Sciatic nerve (tissue), 2 donors: ENCODE measurements at regions not wholly inside any gene's neighbourhood (a gene's known extent, or its start where the extent isn't known, plus 50 kb on each side); places are given as distances from the start of the nearest gene placed in this dataset.

Experiments used
- ATAC-seq: fragments of 200-7000 bp; cut with Tn5 transposase; one replicate; pipeline ENCODE4 v1.9.1; 2020; ENCODE audit warnings: mild to moderate bottlenecking, moderate library complexity
- DNase-seq: peaks from one replicate; pipeline ENCODE4 v3.0.0-alpha.2; 2020; ENCODE audit warnings: low spot score
- intact Hi-C: fragments of 100-400 bp; cut with DNase I; formaldehyde crosslinking; loops from one replicate; pipeline ENCODE4 v1.14.2; 2022
- donor health status: DM: no; HTN: no; CAD: no.
- donor health status: DM: no; HTN: no; CAD: no.

DNA sequence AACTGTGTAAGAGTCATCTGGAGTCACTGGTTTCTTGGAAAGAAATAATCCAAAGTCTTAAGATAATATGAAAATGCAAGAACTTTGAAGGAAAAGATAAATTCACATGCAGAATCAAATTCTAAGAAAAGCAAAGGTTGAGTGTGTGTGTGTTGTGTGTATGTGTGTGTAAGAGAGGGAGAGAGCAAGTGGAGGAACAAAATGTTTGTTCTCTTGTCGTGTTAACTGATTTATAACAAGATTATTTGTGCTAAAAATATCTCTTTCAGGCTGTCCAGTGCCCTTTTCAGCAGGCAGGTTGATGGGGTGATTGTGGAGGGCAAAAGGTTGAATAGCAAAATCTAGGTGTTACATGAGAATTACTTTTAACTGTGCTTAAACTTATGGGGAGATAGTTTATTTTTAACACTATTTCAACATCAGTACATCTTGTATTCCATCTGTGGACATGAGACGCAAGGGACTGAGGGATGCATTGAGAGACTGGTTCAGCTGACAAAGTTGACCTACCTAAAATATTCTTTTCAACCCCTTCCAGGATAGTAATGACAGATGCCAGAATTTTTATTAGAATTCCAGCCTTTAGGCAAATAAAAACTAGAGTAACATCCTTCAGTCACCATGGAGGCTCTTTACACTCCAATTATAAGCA lies 342.4 kb upstream of the CD180 start:
- DNase-seq (no peak), ATAC-seq (peak; percentile 32)
- intact Hi-C loops, result no loop called here

DNA sequence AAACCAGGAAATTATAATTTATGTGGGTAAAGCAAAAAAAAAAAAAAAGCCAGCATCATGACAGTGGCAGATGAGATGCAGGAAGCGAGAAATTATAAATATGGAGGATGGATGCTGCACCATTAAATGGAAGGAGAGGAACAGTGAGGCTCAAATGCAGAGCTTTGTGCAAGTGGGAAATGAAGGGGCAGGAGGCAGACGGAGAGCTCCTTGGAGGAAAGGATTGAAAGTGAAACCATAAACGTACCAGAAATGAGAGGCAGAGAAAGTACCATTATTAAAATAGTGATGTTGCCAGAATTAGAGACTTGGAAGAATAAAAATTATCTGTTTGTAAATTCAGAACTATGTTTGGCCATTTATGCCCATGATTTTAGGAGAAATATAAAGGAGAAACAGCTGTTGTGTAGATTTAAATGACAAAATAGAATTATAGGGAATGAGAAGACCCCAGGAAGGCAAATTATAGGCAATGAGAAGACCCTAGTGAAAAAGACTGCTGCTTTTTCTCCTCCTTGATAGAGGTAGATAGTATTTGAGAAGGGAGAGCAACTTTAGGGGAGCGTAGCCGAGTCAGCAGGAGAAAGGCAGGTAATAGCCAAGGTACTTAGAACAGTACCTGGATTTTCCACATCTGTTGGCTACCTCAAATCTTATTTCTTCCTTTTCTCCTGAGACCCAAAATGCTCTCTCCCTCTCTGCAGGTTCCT lies 341.0 kb upstream of the CD180 start:
- intact Hi-C loops, result no loop called here

DNA sequence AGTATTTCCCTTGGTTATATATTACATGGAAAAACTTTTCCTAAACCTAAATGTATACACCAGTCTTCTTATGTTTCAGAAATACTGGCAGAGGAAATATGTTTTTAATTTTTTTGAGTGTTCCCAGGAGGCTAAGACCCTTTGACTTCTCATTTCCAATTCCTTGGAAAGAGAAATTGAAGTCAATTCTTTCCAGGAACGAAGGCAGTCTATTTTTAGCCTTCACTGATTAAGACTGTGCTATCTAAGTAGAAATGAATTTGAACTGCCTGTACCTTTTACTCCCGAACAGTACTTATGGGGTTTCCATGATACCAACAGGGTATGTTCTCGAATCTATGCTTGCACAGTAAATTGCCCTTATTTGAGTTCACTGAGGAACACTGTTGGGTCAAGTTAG lies 340.3 kb upstream of the CD180 start:
- intact Hi-C loops, result no loop called here
- peak; percentile 47 for ATAC-seq
- DNase-seq, result no peak

More for the DNA sequence above, 341.0 kb upstream of the CD180 start:
- peak; percentile 80 for ATAC-seq
- DNase-seq, result no peak

DNA sequence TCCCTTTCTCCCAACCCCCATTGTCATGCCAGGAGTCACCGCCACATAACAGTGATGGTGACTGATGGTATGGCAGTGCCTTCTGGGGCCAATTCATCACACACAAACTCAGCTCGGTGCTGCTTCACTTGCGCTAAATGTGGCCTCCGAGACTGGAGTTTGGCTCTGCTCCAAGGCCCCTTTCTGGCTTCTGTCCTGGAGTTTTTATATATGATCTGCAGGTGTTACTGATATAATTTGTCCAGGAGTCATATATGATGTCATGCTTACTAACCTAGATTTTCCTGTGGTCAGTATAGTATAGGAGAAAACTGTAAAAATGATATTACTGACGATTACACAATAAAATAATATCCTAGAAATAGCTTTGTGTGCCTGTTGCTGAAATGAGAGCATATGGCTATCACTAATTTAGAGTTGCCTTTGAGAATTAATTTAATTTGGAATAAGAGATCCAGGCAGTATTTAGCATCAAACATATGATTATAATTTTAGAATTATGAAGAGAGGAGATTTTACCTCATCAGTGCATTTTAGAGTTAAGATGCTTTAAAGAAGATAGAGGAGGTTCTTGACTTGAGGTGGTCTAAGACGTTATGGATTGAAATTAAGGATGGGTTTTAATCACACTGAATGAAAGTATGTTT lies 334.1 kb upstream of the CD180 start:
- intact Hi-C loops, result no loop called here
- ATAC-seq (no peak), DNase-seq (no peak)

- ATAC-seq (no peak), DNase-seq (no peak)
- intact Hi-C loops, result no loop called here
Observed at GRCh38 chr5:67528953-67529352, 332.4 kb upstream of the CD180 start.

- DNase-seq (no peak), ATAC-seq (no peak)
- intact Hi-C loops, result no loop called here
Observed at GRCh38 chr5:67526793-67527192, 330.2 kb upstream of the CD180 start.

- DNase-seq (no peak), ATAC-seq (no peak)
- intact Hi-C loops, result no loop called here
Observed at GRCh38 chr5:67520161-67520908, 323.7 kb upstream of the CD180 start.

GRCh38 chr5:67518227-67518626 lies 321.6 kb upstream of the CD180 start:
- intact Hi-C loops, result no loop called here
- no peak for ATAC-seq
- DNase-seq, result no peak

- no peak for DNase-seq
- intact Hi-C loops, result no loop called here
- ATAC-seq, result peak; percentile 80
Observed at GRCh38 chr5:67516948-67517565, 320.5 kb upstream of the CD180 start.

- DNase-seq, result no peak
- no peak for ATAC-seq
- intact Hi-C loops, result no loop called here
Observed at GRCh38 chr5:67515762-67516161, 319.2 kb upstream of the CD180 start.

GRCh38 chr5:67515020-67515689 lies 318.6 kb upstream of the CD180 start:
- DNase-seq (no peak), ATAC-seq (no peak)
- intact Hi-C loops, result no loop called here

DNA sequence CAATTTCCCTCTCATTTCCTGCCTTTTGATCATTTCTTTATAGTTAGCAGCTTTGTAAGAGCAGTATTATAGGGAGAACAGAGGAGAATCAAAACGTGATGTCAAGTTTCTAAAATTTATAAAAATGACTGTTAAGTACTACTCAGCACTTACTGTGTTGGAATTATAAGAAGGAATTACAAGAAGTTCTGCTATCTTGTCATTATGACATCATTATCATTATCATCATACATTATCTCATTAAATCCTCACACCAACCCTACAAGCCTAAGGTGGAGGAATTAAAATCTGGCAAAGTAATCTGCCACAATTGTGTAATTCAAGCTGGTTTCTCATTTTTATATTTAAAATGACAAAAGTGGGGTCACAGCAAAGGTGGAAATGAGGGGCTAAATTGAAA lies 316.2 kb upstream of the CD180 start:
- no peak for DNase-seq
- intact Hi-C loops, result no loop called here
- no peak for ATAC-seq

DNA sequence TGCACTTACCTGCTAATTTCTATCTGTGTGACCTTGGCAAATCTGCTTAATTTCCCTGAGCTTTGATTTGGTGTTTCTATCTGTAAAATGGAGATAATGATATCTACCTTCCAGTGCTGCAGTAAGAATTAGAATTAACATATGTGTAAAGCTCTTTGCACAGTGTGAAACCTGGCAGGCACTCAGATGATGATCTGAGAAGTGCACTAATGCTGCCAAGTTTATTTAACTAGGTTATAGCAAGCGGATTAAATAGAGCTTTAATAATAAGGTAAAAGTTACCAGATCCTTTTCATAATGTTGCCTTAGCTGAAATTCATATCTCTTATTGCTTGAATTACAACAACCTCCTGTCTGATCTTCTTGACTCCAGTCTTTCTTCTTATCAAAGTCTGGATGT lies 315.3 kb upstream of the CD180 start:
- ATAC-seq (no peak), DNase-seq (no peak)
- intact Hi-C loops, result no loop called here

GRCh38 chr5:67510204-67510603 lies 313.6 kb upstream of the CD180 start:
- intact Hi-C loops, result no loop called here
- DNase-seq (no peak), ATAC-seq (no peak)

GRCh38 chr5:67509402-67510186 lies 313.0 kb upstream of the CD180 start:
- intact Hi-C loops, result no loop called here
- no peak for ATAC-seq

GRCh38 chr5:67506241-67506640 lies 309.6 kb upstream of the CD180 start:
- ATAC-seq (no peak), DNase-seq (no peak)
- intact Hi-C loops, result no loop called here

More at GRCh38 chr5:67509402-67510186, 313.0 kb upstream of the CD180 start:
- DNase-seq, result no peak

DNA sequence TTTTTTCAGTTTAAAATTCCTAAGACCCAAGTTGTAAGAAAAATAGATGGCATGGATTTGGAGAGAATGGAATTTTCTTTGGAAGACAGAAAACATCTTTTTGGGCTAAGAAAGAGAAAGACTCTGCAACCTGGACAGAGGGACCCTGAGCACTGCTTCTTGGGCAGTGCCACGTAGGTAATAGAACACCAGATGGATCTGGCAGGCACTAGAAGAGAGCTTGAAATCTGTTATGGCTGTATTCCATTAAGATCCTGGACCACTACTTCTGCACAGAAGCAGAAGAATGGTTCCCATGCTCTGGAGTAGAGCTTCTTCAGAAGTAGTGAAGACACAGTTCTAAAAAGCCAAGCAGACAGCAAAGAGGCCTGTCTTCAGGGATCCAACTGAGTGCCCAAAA lies 306.4 kb upstream of the CD180 start:
- ATAC-seq (no peak), DNase-seq (no peak)
- intact Hi-C loops, result no loop called here

DNA sequence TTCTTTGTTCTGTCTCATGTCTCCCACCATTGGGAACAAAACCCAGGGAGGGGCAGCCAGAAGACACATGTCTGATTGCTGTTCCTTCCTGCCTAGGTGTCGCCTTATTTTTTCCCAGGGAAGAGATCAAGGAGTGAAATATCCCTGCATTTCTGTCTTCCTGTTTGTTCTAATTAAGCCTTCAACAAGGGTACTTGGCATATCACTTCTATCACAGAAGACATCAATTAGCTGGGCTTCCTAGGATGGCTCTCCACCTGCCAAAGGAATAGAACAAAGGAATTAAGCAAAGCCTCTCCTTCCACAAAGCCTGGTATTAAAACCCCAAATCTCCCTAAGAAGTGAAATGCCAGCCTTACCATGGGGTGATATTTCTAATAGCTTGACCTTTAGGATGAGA lies 299.5 kb upstream of the CD180 start:
- intact Hi-C loops, result no loop called here
- no peak for ATAC-seq
- DNase-seq, result no peak
